Panc1 (cell line): ENCODE measurements at regions not wholly inside any gene's neighbourhood (a gene's known extent, or its start where the extent isn't known, plus 50 kb on each side); places are given as distances from the start of the nearest gene placed in this dataset.

Experiments used
- ATAC-seq: fragments of 200-7000 bp; cut with Tn5 transposase; 2 replicates; pipeline ENCODE4 v1.9.1; 2020; ENCODE audit warnings: mild to moderate bottlenecking, moderate library complexity
- BruUV-seq: library from RNA; stranded (reverse); fragments of 400-500 nt; replicated peaks from 2 replicates; lab custom pipeline; 2021; lab: Mats Ljungman, UMichigan
- CTCF ChIA-PET: fragments of 300-600 bp; sonication (Branson Sonifier 250); formaldehyde crosslinking; loops from one replicate; lab custom pipeline; 2022; ENCODE audit warnings: antibody characterized with exemption; lab: Charles Lee
- POLR2A ChIA-PET: fragments of 300-600 bp; sonication (Branson Sonifier 250); formaldehyde crosslinking; loops from one replicate; lab custom pipeline; 2022; ENCODE audit warnings: antibody characterized with exemption; lab: Charles Lee
- DNase-seq: peaks from one replicate; pipeline ENCODE4 v3.0.0-alpha.2; 2010; ENCODE audit warnings: low read depth, low spot score
- H3K27ac ChIP-seq: 2 replicates; pipeline ENCODE4 v1.5.1; 2011; ENCODE audit warnings: mild to moderate bottlenecking, low read length, inconsistent platforms
- H3K27me3 ChIP-seq: fragments of 200-500 bp; sonication (Bioruptor generic); 2 replicates; pipeline ENCODE4 v1.6.0; 2014; ENCODE audit warnings: low read length, inconsistent platforms; ENCODE audit not compliant: control insufficient read depth, insufficient read depth
- H3K36me3 ChIP-seq: fragments of 200-500 bp; sonication (Bioruptor generic); 2 replicates; pipeline ENCODE4 v1.5.1; 2014; ENCODE audit warnings: inconsistent platforms, mild to moderate bottlenecking, low read length, moderate library complexity; ENCODE audit not compliant: control insufficient read depth, insufficient read depth
- H3K4me1 ChIP-seq: 2 replicates; pipeline ENCODE4 v1.5.1; 2011; ENCODE audit warnings: inconsistent platforms, mild to moderate bottlenecking, low read length, moderate library complexity; ENCODE audit not compliant: control insufficient read depth, insufficient read depth
- H3K4me3 ChIP-seq, 2 experiments: 2 replicates each; pipeline ENCODE4 v1.5.1; 2011 to 2012; ENCODE audit warnings: low read depth in 2 of 2, low read length in 2 of 2, mild to moderate bottlenecking in 2 of 2, inconsistent platforms in 1 of 2, moderate library complexity in 1 of 2
- H3K9me3 ChIP-seq: fragments of 200-500 bp; sonication (Bioruptor generic); 2 replicates; pipeline ENCODE4 v1.5.1; 2014; ENCODE audit warnings: low read depth, mild to moderate bottlenecking, inconsistent platforms, low read length, moderate library complexity; ENCODE audit not compliant: control insufficient read depth, insufficient read depth
- CTCF ChIP-seq: fragments of 450-650 bp; IDR thresholded peaks from 2 replicates; pipeline ENCODE4 v1.5.1; 2017; ENCODE audit warnings: mild to moderate bottlenecking
- POLR2AphosphoS5 ChIP-seq: IDR thresholded peaks from 2 replicates; pipeline ENCODE4 v1.6.1; 2012; ENCODE audit warnings: mild to moderate bottlenecking, low read depth, low read length, moderate library complexity
- REST ChIP-seq, 2 experiments: IDR thresholded peaks; 2 replicates each; pipeline ENCODE4 v1.6.1; 2011 to 2012; ENCODE audit warnings: low read depth in 2 of 2, control low read depth in 1 of 2, low read length in 1 of 2, mild to moderate bottlenecking in 1 of 2, moderate library complexity in 1 of 2; ENCODE audit not compliant: insufficient read depth in 1 of 2
- SIN3A ChIP-seq: IDR thresholded peaks from 2 replicates; pipeline ENCODE4 v1.6.1; 2012; ENCODE audit warnings: low read depth, mild to moderate bottlenecking, low read length, moderate library complexity, borderline replicate concordance; ENCODE audit not compliant: insufficient read depth
- TCF7L2 ChIP-seq: IDR thresholded peaks from 2 replicates; pipeline ENCODE4 v1.6.1; 2011; ENCODE audit warnings: mild to moderate bottlenecking, low read depth, low read length, inconsistent platforms
- in situ Hi-C: cut with HindIII; loops from 2 replicates; pipeline ENCODE4 v1.10.0; 2016; ENCODE audit warnings: low sequenced_read_pairs, low pct_unique_long_range_greater_than_20kb
- intact Hi-C: fragments of 100-400 bp; cut with micrococcal nuclease; formaldehyde crosslinking; loops from one replicate; pipeline ENCODE4 v1.10.0; 2022; ENCODE audit not compliant: unreplicated experiment

GRCh38 chr13:66195238-66195637, 1034.9 kb downstream of the PCDH9 start:
- Histone ChIP-seq H3K27me3 (no peaks in the 10 kb centered on the region), H3K36me3 (no peaks in the 10 kb centered on the region), H3K4me1 (no peaks in the 10 kb centered on the region), H3K4me3 (no peak overlapping the region), H3K9me3 (no peaks in the 10 kb centered on the region), H3K27ac (no peak overlapping the region)
- POLR2A ChIA-PET = no interaction called here
- CTCF ChIA-PET = no interaction called here
- in situ Hi-C loops = no loop called here
- no TSS peak for BruUV-seq
- TF ChIP-seq REST (IDR thresholded peaks at IDR 0.05; ENCODE audit: insufficient read depth in 1 of 2, low read depth in 2 of 2, low read length in 1 of 2) (no peak), TCF7L2 (no peak), CTCF (no peak), POLR2AphosphoS5 (no peak), SIN3A (no peak)
- intact Hi-C loops = no loop called here
- ATAC-seq (no peak), DNase-seq (no peak)

GRCh38 chr13:66189986-66190385, 1040.2 kb downstream of the PCDH9 start:
- Histone ChIP-seq H3K4me3 (no peak overlapping the region), H3K9me3 (no peaks in the 10 kb centered on the region), H3K27ac (no peak overlapping the region), H3K4me1 (no peaks in the 10 kb centered on the region), H3K36me3 (no peaks in the 10 kb centered on the region), H3K27me3 (no peaks in the 10 kb centered on the region)
- DNase-seq = no peak
- ChIA-PET POLR2A (no interaction called here), CTCF (interaction anchor here (0.6 kb wide), 1 partner anchor 209 kb away, joined by 4 read pairs; no protein-coding TSS in a partner anchor)
- ATAC-seq = no peak
- in situ Hi-C loops (no loop called here), intact Hi-C loops (no loop called here)
- no peak for TF ChIP-seq REST (IDR thresholded peaks at IDR 0.05; ENCODE audit: insufficient read depth in 1 of 2, low read depth in 2 of 2, low read length in 1 of 2)
- no peak for TF ChIP-seq SIN3A
- no peak for TF ChIP-seq CTCF
- TF ChIP-seq POLR2AphosphoS5 = no peak
- TF ChIP-seq TCF7L2 = no peak
- no TSS peak for BruUV-seq
